Suprapubic skin (tissue), 4 donors: ENCODE measurements at regions not wholly inside any gene's neighbourhood (a gene's known extent, or its start where the extent isn't known, plus 50 kb on each side); places are given as distances from the start of the nearest gene placed in this dataset.
A peak's percentile ranks its signal among the peaks of the same experiment; 100 is the strongest.

ENCODE experiments used
- DNase-seq, 2 donors: peaks; one replicate each; pipeline ENCODE4 v3.0.0-alpha.2; 2019; ENCODE audit warnings: low spot score in 2 of 2
- H3K27ac ChIP-seq: fragments of 200-600 bp; sonication (generic); one replicate; pipeline ENCODE4 v1.5.1; 2019
- H3K27me3 ChIP-seq: fragments of 200-600 bp; sonication (generic); one replicate; pipeline ENCODE4 v1.5.1; 2019
- H3K36me3 ChIP-seq: fragments of 200-600 bp; sonication (generic); one replicate; pipeline ENCODE4 v1.5.1; 2019
- H3K4me1 ChIP-seq: fragments of 200-600 bp; sonication (generic); one replicate; pipeline ENCODE4 v1.5.1; 2019
- H3K4me3 ChIP-seq: fragments of 200-600 bp; sonication (generic); one replicate; pipeline ENCODE4 v1.5.1; 2019; ENCODE audit warnings: mild to moderate bottlenecking
- H3K9me3 ChIP-seq: fragments of 200-600 bp; sonication (generic); one replicate; pipeline ENCODE4 v1.5.1; 2019
- CTCF ChIP-seq, 2 donors: fragments of 200-600 bp in 1 of 2; fragments of 450-650 bp in 1 of 2; sonication (generic) in 1 of 2; IDR thresholded peaks; one replicate each; pipeline ENCODE4 v1.5.1; 2016 to 2019; ENCODE audit warnings: antibody characterized with exemption in 2 of 2, mild to moderate bottlenecking in 1 of 2, moderate library complexity in 1 of 2
- EP300 ChIP-seq: sonication (generic); formaldehyde crosslinking; IDR thresholded peaks from one replicate; pipeline ENCODE4 v1.6.1; 2017; ENCODE audit warnings: antibody characterized with exemption
- POLR2A ChIP-seq, 2 donors: fragments of 450-650 bp; IDR thresholded peaks; one replicate each; pipeline ENCODE4 v1.6.1; 2017; ENCODE audit warnings: antibody characterized with exemption in 2 of 2, mild to moderate bottlenecking in 2 of 2, moderate library complexity in 2 of 2
- POLR2AphosphoS5 ChIP-seq, 3 donors: sonication (generic); formaldehyde crosslinking; IDR thresholded peaks; one replicate each; pipeline ENCODE4 v1.6.1; 2017; ENCODE audit warnings: antibody characterized with exemption in 3 of 3
- WGBS: methylation state at CpG from one replicate; pipeline ENCODE4 v1.1.5; 2018; 5-methylcytosine and 5-hydroxymethylcytosine counted together

DNA sequence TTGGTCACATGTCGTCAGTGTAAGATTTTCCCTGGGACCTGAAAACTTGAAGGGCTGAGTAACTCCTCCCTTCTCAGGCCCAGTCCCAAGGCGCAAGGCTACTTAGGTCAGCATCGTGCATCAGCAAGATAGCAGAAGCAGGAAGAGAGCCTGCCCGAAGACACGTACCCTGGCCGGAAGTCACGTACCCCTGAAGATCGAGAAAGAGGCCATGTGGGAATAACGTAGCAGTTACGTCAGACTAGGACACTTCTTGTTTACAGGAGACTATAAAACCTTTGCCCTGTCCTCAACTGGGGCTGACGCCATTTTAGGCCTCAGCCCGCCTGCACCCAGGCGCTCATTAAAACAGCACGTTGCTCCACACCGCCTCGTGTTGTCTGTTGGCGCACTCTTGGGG lies 114.3 kb upstream of the GALNT17 start:
- no peaks in the 10 kb centered on the region for H3K9me3 ChIP-seq
- TF ChIP-seq POLR2A (IDR thresholded peaks at IDR 0.05) = no peak
- no peak for TF ChIP-seq CTCF (IDR thresholded peaks at IDR 0.05)
- no peak for TF ChIP-seq EP300
- TF ChIP-seq POLR2AphosphoS5 (IDR thresholded peaks at IDR 0.05) = no peak
- no peak overlapping the region for H3K27ac ChIP-seq
- H3K27me3 ChIP-seq = no peaks in the 10 kb centered on the region
- no peaks in the 10 kb centered on the region for H3K36me3 ChIP-seq
- H3K4me3 ChIP-seq = no peak overlapping the region
- peaks cover 3% of the 10 kb centered on the region for H3K4me1 ChIP-seq
- 96% methylated on average over 17 of the region's 17 CpGs for WGBS
- DNase-seq = no peak

GRCh38 chr7:71019706-71020105 lies 112.2 kb upstream of the GALNT17 start:
- DNase-seq = no peak
- no peak overlapping the region for H3K4me3 ChIP-seq

DNA sequence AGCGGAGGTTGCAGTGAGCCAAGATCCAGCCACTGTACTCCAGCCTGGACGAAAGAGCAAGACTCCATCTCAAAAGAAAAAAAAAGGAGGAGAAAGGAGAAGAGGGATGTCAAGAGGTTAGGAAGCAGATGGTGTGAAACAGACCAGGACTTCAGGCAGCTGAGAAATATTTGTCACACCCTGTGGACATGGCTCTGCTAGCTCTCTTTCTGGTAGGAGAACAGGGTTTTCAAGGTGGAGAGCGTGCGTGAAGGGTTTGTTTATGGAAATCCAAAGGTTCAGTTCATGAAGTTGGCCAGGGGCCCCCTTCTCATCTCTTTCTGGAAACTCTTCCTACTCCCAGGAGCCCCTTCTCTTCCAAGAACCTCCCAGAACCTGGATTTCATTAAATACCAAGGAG lies 110.8 kb upstream of the GALNT17 start:
- Histone ChIP-seq H3K36me3 (no peaks in the 10 kb centered on the region), H3K4me3 (no peak overlapping the region), H3K4me1 (peaks cover 3% of the 10 kb centered on the region), H3K27me3 (no peaks in the 10 kb centered on the region), H3K27ac (no peak overlapping the region), H3K9me3 (no peaks in the 10 kb centered on the region)
- 91% methylated on average over 4 of the region's 4 CpGs for WGBS
- no peak for DNase-seq
- TF ChIP-seq POLR2AphosphoS5 (IDR thresholded peaks at IDR 0.05) (no peak), POLR2A (IDR thresholded peaks at IDR 0.05) (no peak), CTCF (IDR thresholded peaks at IDR 0.05) (no peak), EP300 (no peak)

More at GRCh38 chr7:71019706-71020105, 112.2 kb upstream of the GALNT17 start:
- Histone ChIP-seq H3K27me3 (no peaks in the 10 kb centered on the region), H3K27ac (no peak overlapping the region), H3K9me3 (no peaks in the 10 kb centered on the region), H3K36me3 (no peaks in the 10 kb centered on the region), H3K4me1 (peaks cover 3% of the 10 kb centered on the region)
- WGBS = 45% methylated on average over 7 of the region's 7 CpGs
- TF ChIP-seq EP300 (no peak), POLR2AphosphoS5 (IDR thresholded peaks at IDR 0.05) (no peak), CTCF (IDR thresholded peaks at IDR 0.05) (no peak), POLR2A (IDR thresholded peaks at IDR 0.05) (no peak)

DNA sequence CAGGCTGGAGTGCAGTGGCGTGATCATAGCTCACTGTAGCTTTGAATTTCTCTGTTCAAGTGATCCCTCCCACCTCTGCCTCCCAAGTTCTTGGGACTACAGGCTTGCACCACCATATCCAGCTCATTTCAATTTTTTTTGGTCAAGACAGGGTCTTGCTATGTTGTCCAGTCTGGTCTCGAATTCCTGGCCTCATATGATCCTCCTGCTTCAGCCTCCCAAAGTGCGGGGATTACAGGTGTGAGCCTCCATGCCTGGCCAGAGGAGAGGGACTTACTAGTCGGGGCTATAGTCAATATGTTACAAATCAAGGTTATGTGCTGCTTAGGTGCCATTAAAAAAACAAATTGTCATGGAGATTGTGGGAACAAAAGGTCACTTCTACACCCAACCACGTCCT lies 105.3 kb upstream of the GALNT17 start:
- Histone ChIP-seq H3K36me3 (no peaks in the 10 kb centered on the region), H3K9me3 (no peaks in the 10 kb centered on the region), H3K27me3 (no peaks in the 10 kb centered on the region), H3K4me1 (no peaks in the 10 kb centered on the region), H3K27ac (no peak overlapping the region), H3K4me3 (no peak overlapping the region)
- no peak for TF ChIP-seq POLR2AphosphoS5 (IDR thresholded peaks at IDR 0.05)
- no peak for TF ChIP-seq CTCF (IDR thresholded peaks at IDR 0.05)
- no peak for TF ChIP-seq POLR2A (IDR thresholded peaks at IDR 0.05)
- TF ChIP-seq EP300 = no peak
- WGBS = 87% methylated on average over 4 of the region's 5 CpGs
- DNase-seq = peak in 1 of 2 donors; percentile 24

DNA sequence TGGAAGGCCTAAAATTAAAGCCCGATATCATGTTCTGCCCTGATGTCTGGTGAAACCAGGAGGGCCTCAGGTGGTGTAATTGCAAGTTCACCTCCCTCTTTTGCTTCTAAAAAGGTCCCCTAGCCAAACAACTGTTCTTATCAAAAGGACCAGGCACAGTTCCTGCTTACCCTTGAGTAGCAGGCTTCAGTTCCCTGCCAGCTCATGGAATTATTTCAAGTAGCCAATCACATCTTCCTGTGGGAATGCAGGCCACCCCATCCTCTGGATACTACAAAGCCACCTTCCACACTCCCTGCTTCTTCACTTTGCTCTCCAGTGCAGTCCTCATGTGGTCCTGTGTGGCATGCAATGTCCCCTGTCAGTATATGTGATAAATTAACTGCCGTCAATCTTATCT lies 97.7 kb upstream of the GALNT17 start:
- no peaks in the 10 kb centered on the region for H3K4me1 ChIP-seq
- no peak for TF ChIP-seq CTCF (IDR thresholded peaks at IDR 0.05)
- no peak for TF ChIP-seq POLR2AphosphoS5 (IDR thresholded peaks at IDR 0.05)
- TF ChIP-seq POLR2A (IDR thresholded peaks at IDR 0.05) = no peak
- no peak for TF ChIP-seq EP300
- H3K27me3 ChIP-seq = no peaks in the 10 kb centered on the region
- H3K4me3 ChIP-seq = no peak overlapping the region
- 92% methylated on average over 2 of the region's 2 CpGs for WGBS
- no peaks in the 10 kb centered on the region for H3K9me3 ChIP-seq
- no peaks in the 10 kb centered on the region for H3K36me3 ChIP-seq
- no peak overlapping the region for H3K27ac ChIP-seq
- DNase-seq = peak in 1 of 2 donors; percentile 20
